Activated CD8-positive, alpha-beta T cell treated with anti-CD3 and anti-CD28 coated beads for 36 hours (primary cell): ENCODE measurements at regions not wholly inside any gene's neighbourhood (a gene's known extent, or its start where the extent isn't known, plus 50 kb on each side); places are given as distances from the start of the nearest gene placed in this dataset.

Source experiments
- ATAC-seq: fragments of 200-7000 bp; cut with Tn5 transposase; one replicate; pipeline ENCODE4 v1.10.0; 2021; ENCODE audit warnings: mild to moderate bottlenecking, moderate library complexity
- CTCF ChIA-PET: fragments of 350-600 bp; sonication (Branson Sonifier 250); formaldehyde crosslinking; loops from one replicate; lab custom pipeline; 2021; ENCODE audit warnings: antibody characterized with exemption; lab: Charles Lee
- POLR2A ChIA-PET: fragments of 350-600 bp; sonication (Branson Sonifier 250); formaldehyde crosslinking; loops from one replicate; lab custom pipeline; 2021; ENCODE audit warnings: antibody characterized with exemption; lab: Charles Lee
- DNase-seq: peaks from one replicate; pipeline ENCODE4 v3.0.0-alpha.2; 2020
- H3K27ac Mint-ChIP-seq: one replicate; pipeline ENCODE4 v1.8.0; 2021; ENCODE audit warnings: mild to moderate bottlenecking, mixed read lengths
- H3K27me3 Mint-ChIP-seq: one replicate; pipeline ENCODE4 v1.8.0; 2021; ENCODE audit warnings: mixed read lengths
- H3K36me3 Mint-ChIP-seq: one replicate; pipeline ENCODE4 v1.8.0; 2021; ENCODE audit warnings: low read depth, mixed read lengths
- H3K4me1 Mint-ChIP-seq: one replicate; pipeline ENCODE4 v1.8.0; 2021; ENCODE audit warnings: low read depth, mixed read lengths
- H3K4me3 Mint-ChIP-seq: one replicate; pipeline ENCODE4 v1.8.0; 2021; ENCODE audit warnings: mild to moderate bottlenecking, moderate library complexity, mixed read lengths
- H3K9me3 Mint-ChIP-seq: one replicate; pipeline ENCODE4 v1.8.0; 2021; ENCODE audit warnings: mixed read lengths
- intact Hi-C: fragments of 100-400 bp; cut with micrococcal nuclease; formaldehyde crosslinking; loops from one replicate; pipeline ENCODE4 v1.10.0; 2022
- TF ChIP-seq, protein P1 (sequence below): fragments of 200-600 bp; IDR thresholded peaks from one replicate; pipeline ENCODE4 v1.8.0; 2022; ENCODE audit warnings: antibody characterized with exemption, mild to moderate bottlenecking

DNA sequence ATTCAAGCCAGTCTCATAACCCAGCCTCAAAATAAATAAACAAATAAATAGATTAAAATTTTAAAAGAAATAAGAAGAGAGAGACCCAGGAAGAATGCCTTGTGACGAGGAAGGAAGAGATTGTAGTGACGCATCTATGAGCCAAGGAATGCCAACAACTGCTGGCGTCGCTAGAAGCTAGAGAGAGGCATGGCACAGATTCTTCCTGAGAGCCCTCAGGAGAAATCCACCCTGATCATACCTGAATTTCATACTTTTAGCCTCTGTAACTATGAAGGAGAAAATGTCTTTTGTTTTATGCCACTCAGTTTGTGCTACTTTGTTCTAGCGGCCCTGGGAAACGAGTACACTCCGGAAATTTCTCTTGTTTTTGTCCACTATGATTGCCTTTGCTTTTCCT is 103.9 kb downstream of the C9orf50 start:
- no peaks in the 10 kb centered on the region for H3K4me1 Mint-ChIP-seq
- ATAC-seq (no peak), DNase-seq (no peak)
- no peak overlapping the region for H3K4me3 Mint-ChIP-seq
- peaks cover 3% of the 10 kb centered on the region for H3K36me3 Mint-ChIP-seq
- TF ChIP-seq, protein P1, sequence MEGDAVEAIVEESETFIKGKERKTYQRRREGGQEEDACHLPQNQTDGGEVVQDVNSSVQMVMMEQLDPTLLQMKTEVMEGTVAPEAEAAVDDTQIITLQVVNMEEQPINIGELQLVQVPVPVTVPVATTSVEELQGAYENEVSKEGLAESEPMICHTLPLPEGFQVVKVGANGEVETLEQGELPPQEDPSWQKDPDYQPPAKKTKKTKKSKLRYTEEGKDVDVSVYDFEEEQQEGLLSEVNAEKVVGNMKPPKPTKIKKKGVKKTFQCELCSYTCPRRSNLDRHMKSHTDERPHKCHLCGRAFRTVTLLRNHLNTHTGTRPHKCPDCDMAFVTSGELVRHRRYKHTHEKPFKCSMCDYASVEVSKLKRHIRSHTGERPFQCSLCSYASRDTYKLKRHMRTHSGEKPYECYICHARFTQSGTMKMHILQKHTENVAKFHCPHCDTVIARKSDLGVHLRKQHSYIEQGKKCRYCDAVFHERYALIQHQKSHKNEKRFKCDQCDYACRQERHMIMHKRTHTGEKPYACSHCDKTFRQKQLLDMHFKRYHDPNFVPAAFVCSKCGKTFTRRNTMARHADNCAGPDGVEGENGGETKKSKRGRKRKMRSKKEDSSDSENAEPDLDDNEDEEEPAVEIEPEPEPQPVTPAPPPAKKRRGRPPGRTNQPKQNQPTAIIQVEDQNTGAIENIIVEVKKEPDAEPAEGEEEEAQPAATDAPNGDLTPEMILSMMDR: no peak
- peaks cover 26% of the 10 kb centered on the region for H3K9me3 Mint-ChIP-seq
- no peak overlapping the region for H3K27ac Mint-ChIP-seq
- intact Hi-C loops: no loop called here
- no peaks in the 10 kb centered on the region for H3K27me3 Mint-ChIP-seq
- ChIA-PET CTCF (no interaction called here), POLR2A (no interaction called here)

DNA sequence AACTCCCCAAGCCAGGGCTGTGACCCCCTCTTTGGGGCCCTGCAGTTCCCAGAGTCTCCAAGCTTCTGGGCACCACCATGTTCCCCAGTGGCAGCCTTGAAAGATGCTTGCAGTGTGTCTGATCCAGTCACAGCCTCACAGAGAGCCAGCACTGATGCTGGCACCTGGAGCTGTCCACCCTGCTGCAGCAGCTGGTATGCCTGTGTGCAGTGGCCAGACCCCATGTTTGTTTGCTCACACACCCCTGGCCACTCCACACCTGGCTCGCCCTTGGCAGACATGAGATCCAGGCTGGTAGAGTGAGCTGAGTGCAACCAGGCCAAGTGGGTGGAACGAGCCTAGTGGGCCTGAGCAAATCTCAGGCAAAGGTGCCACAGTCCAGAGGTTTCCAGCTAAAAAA is 106.0 kb downstream of the C9orf50 start:
- H3K27ac Mint-ChIP-seq: no peak overlapping the region
- no peak for DNase-seq
- ChIA-PET POLR2A (no interaction called here), CTCF (interaction anchor here (1.4 kb wide), 1 partner anchor 383 kb away, joined by 3 read pairs; no protein-coding TSS in a partner anchor)
- H3K9me3 Mint-ChIP-seq: peaks cover 26% of the 10 kb centered on the region
- no peaks in the 10 kb centered on the region for H3K4me1 Mint-ChIP-seq
- H3K27me3 Mint-ChIP-seq: no peaks in the 10 kb centered on the region
- H3K4me3 Mint-ChIP-seq: no peak overlapping the region
- H3K36me3 Mint-ChIP-seq: peaks cover 3% of the 10 kb centered on the region
- no peak for ATAC-seq
- TF ChIP-seq, protein P1: no peak
- intact Hi-C loops: no loop called here

DNA sequence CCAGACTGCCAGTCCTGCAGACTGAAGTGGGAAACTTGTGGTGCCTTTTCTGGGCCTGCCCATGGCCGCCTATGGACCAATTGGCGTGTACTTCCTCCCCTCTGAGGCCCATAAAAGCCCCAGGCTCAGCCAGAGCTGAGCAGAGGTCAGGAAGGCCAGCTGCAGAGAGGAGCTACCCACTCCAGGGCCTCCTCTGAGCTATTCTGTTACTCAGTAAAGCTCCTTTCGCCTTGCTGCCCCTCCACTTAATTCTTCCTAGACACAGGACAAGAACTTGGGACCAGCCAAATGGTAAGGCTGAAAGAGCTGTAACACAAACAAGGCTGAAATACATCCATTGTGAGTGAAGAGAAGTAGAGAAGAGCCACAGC is 106.4 kb downstream of the C9orf50 start:
- peaks cover 3% of the 10 kb centered on the region for H3K36me3 Mint-ChIP-seq
- DNase-seq (no peak), ATAC-seq (no peak)
- POLR2A ChIA-PET: no interaction called here
- H3K27ac Mint-ChIP-seq: no peak overlapping the region
- H3K9me3 Mint-ChIP-seq: peaks cover 26% of the 10 kb centered on the region
- no peaks in the 10 kb centered on the region for H3K4me1 Mint-ChIP-seq
- intact Hi-C loops: no loop called here
- TF ChIP-seq, protein P1: no peak
- CTCF ChIA-PET: interaction anchor here (1.4 kb wide), 1 partner anchor 383 kb away, joined by 3 read pairs; no protein-coding TSS in a partner anchor
- H3K27me3 Mint-ChIP-seq: no peaks in the 10 kb centered on the region
- no peak overlapping the region for H3K4me3 Mint-ChIP-seq

DNA sequence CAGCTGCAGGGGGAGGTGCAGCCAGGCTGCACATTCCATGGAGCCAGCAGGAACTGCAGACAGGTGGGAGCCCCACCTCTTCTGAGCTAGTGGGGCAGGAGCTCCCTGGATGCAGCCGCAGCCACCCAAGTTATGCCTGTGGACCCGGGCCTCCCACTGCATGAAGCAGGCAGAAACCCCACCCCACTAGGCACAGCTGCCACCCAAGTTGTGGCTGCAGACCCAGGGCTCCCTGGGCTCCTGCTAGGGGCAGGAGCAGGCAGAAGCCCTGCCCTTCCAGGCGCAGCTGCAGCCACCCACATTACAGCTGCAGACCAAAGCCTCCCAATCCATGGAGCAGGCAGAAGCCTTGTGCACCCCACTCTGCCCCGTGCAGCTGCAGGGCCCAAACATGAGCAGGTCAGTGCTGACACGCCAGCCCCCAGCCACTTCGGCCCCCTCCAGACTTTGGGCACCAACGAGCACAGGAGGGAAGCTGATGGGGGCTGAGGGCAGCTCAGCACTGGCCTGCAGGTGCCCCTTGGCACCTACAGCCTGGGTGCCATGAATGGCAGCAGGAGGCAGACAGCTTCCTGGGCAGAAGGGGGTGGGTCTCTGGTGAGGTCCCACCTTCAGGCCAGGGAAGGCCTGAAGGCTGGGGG is 106.9 kb downstream of the C9orf50 start:
- POLR2A ChIA-PET: interaction anchor here (0.6 kb wide), 1 partner anchor 105 kb away, joined by 3 read pairs; no protein-coding TSS in a partner anchor
- Mint-ChIP-seq H3K27me3 (no peaks in the 10 kb centered on the region), H3K4me1 (no peaks in the 10 kb centered on the region), H3K4me3 (no peak overlapping the region), H3K36me3 (peaks cover 3% of the 10 kb centered on the region), H3K27ac (no peak overlapping the region), H3K9me3 (peaks cover 26% of the 10 kb centered on the region)
- DNase-seq (no peak), ATAC-seq (no peak)
- intact Hi-C loops: no loop called here
- TF ChIP-seq, protein P1: no peak
- CTCF ChIA-PET: no interaction called here

DNA sequence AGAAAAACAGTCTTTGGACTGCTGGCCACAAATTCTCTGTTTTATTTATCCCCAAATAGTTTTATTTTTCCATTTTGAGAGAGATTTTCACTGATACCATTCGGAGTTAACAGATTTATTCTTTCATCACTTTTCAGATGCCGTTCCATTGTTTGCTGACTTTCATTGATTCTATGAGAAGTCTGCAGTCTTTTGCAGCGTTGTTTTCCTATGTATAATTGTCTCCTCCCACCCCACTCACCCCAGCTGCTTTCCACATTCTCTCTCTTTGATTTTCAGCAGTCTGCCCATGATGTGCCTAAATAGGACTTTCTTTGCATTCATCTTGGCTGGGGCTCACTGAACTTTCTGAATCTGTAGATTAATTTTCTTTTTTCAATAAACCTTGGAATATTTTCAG is 107.6 kb downstream of the C9orf50 start:
- Mint-ChIP-seq H3K27me3 (no peaks in the 10 kb centered on the region), H3K4me3 (no peak overlapping the region), H3K9me3 (peaks cover 24% of the 10 kb centered on the region), H3K36me3 (peaks cover 3% of the 10 kb centered on the region), H3K27ac (no peak overlapping the region), H3K4me1 (no peaks in the 10 kb centered on the region)
- CTCF ChIA-PET: no interaction called here
- ATAC-seq (no peak), DNase-seq (no peak)
- intact Hi-C loops: no loop called here
- TF ChIP-seq, protein P1: no peak
- POLR2A ChIA-PET: interaction anchor here (0.6 kb wide), 1 partner anchor 105 kb away, joined by 3 read pairs; no protein-coding TSS in a partner anchor
